Caco-2 (cell line): ENCODE measurements at regions not wholly inside any gene's neighbourhood (a gene's known extent, or its start where the extent isn't known, plus 50 kb on each side); places are given as distances from the start of the nearest gene placed in this dataset.

ENCODE experiments used
- BruUV-seq: library from RNA; stranded (reverse); fragments of 400-500 nt; replicated peaks from 2 replicates; lab custom pipeline; 2021; lab: Mats Ljungman, UMichigan
- CTCF ChIA-PET: fragments of 300-600 bp; sonication (Branson Sonifier 250); formaldehyde crosslinking; loops from one replicate; lab custom pipeline; 2022; ENCODE audit warnings: antibody characterized with exemption; lab: Charles Lee
- POLR2A ChIA-PET: fragments of 300-600 bp; sonication (Branson Sonifier 250); formaldehyde crosslinking; loops from one replicate; lab custom pipeline; 2022; ENCODE audit warnings: antibody characterized with exemption; lab: Charles Lee
- DNase-seq, 2 experiments: peaks; one replicate each; pipeline versions ENCODE4 v3.0.0 to v3.0.0-alpha.2; 2020 to 2022
- H3K27me3 ChIP-seq: replicated peaks from 2 replicates; pipeline ENCODE4 v1.6.0; 2011; ENCODE audit warnings: low read length; ENCODE audit not compliant: control insufficient read depth, insufficient read depth
- H3K36me3 ChIP-seq: 2 replicates; pipeline ENCODE4 v1.5.1; 2011; ENCODE audit warnings: low read length; ENCODE audit not compliant: control insufficient read depth, insufficient read depth
- H3K4me1 ChIP-seq: fragments of 250-450 bp; sonication (Bioruptor Pico); 2 replicates; pipeline ENCODE4 v1.5.1; 2020; ENCODE audit warnings: mild to moderate bottlenecking
- H3K4me3 ChIP-seq: 2 replicates; pipeline ENCODE4 v1.5.1; 2011; ENCODE audit warnings: low read depth, mild to moderate bottlenecking, control low read depth, low read length
- H3K9me3 ChIP-seq: fragments of 250-450 bp; sonication (Bioruptor Pico); 2 replicates; pipeline ENCODE4 v1.5.1; 2020; ENCODE audit warnings: mild to moderate bottlenecking, moderate library complexity
- H3K27ac Mint-ChIP-seq: one replicate; pipeline ENCODE4 v1.8.0; 2022; ENCODE audit warnings: mixed read lengths; ENCODE audit not compliant: unreplicated experiment
- H3K27me3 Mint-ChIP-seq: one replicate; pipeline ENCODE4 v1.8.0; 2022; ENCODE audit warnings: mixed read lengths; ENCODE audit not compliant: insufficient read depth, unreplicated experiment
- H3K36me3 Mint-ChIP-seq: one replicate; pipeline ENCODE4 v1.8.0; 2022; ENCODE audit warnings: mild to moderate bottlenecking, mixed read lengths; ENCODE audit not compliant: insufficient read depth, unreplicated experiment
- H3K4me1 Mint-ChIP-seq: one replicate; pipeline ENCODE4 v1.8.0; 2022; ENCODE audit warnings: low read depth, mixed read lengths; ENCODE audit not compliant: unreplicated experiment
- H3K4me3 Mint-ChIP-seq: one replicate; pipeline ENCODE4 v1.8.0; 2022; ENCODE audit warnings: mild to moderate bottlenecking, moderate library complexity, mixed read lengths; ENCODE audit not compliant: unreplicated experiment
- H3K9me3 Mint-ChIP-seq: one replicate; pipeline ENCODE4 v1.8.0; 2022; ENCODE audit warnings: mixed read lengths; ENCODE audit not compliant: unreplicated experiment
- intact Hi-C: fragments of 100-400 bp; cut with micrococcal nuclease; formaldehyde crosslinking; loops from one replicate; pipeline ENCODE4 v1.10.0; 2022; ENCODE audit not compliant: unreplicated experiment
- TF ChIP-seq, protein P1 (sequence below), 2 experiments: fragments of 200-600 bp in 1 of 2; IDR thresholded peaks; 1 replicate in 1 of 2; 2 replicates in 1 of 2; pipeline versions ENCODE4 v1.5.1 to v1.8.0; 2011 to 2022; ENCODE audit warnings: antibody characterized with exemption in 1 of 2, control low read depth in 1 of 2, inconsistent platforms in 1 of 2, low read depth in 1 of 2, low read length in 1 of 2, mild to moderate bottlenecking in 1 of 2, moderate library complexity in 1 of 2; ENCODE audit not compliant: insufficient read depth in 1 of 2, severe bottlenecking in 1 of 2, unreplicated experiment in 1 of 2

GRCh38 chr19:30802424-30803013 lies 430.3 kb downstream of the ZNF536 start:
- intact Hi-C loops, result no loop called here
- H3K36me3 Mint-ChIP-seq, result no peaks in the 10 kb centered on the region
- H3K27me3 ChIP-seq, result no peaks in the 10 kb centered on the region
- TF ChIP-seq, protein P1, sequence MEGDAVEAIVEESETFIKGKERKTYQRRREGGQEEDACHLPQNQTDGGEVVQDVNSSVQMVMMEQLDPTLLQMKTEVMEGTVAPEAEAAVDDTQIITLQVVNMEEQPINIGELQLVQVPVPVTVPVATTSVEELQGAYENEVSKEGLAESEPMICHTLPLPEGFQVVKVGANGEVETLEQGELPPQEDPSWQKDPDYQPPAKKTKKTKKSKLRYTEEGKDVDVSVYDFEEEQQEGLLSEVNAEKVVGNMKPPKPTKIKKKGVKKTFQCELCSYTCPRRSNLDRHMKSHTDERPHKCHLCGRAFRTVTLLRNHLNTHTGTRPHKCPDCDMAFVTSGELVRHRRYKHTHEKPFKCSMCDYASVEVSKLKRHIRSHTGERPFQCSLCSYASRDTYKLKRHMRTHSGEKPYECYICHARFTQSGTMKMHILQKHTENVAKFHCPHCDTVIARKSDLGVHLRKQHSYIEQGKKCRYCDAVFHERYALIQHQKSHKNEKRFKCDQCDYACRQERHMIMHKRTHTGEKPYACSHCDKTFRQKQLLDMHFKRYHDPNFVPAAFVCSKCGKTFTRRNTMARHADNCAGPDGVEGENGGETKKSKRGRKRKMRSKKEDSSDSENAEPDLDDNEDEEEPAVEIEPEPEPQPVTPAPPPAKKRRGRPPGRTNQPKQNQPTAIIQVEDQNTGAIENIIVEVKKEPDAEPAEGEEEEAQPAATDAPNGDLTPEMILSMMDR (IDR thresholded peaks at IDR 0.05; ENCODE audit: insufficient read depth in 1 of 2, low read depth in 1 of 2, low read length in 1 of 2, severe bottlenecking in 1 of 2, unreplicated experiment in 1 of 2), result no peak
- CTCF ChIA-PET, result interaction anchor here (0.6 kb wide), 1 partner anchor 1193 kb away, joined by 5 read pairs; no protein-coding TSS in a partner anchor
- BruUV-seq, result no TSS peak
- POLR2A ChIA-PET, result no interaction called here
- peaks cover 3% of the 10 kb centered on the region for H3K27me3 Mint-ChIP-seq
- H3K9me3 ChIP-seq, result no peaks in the 10 kb centered on the region
- H3K4me1 ChIP-seq, result no peaks in the 10 kb centered on the region
- H3K4me3 Mint-ChIP-seq, result no peak overlapping the region
- no peak overlapping the region for H3K4me3 ChIP-seq
- no peaks in the 10 kb centered on the region for H3K9me3 Mint-ChIP-seq
- H3K4me1 Mint-ChIP-seq, result no peaks in the 10 kb centered on the region
- no peak overlapping the region for H3K27ac Mint-ChIP-seq
- no peaks in the 10 kb centered on the region for H3K36me3 ChIP-seq
- DNase-seq, result no peak

- peaks cover 3% of the 10 kb centered on the region for H3K27me3 Mint-ChIP-seq
- H3K27ac Mint-ChIP-seq, result no peak overlapping the region
- no peaks in the 10 kb centered on the region for H3K27me3 ChIP-seq
- H3K4me3 ChIP-seq, result no peak overlapping the region
- BruUV-seq, result no TSS peak
- no peaks in the 10 kb centered on the region for H3K36me3 Mint-ChIP-seq
- no peaks in the 10 kb centered on the region for H3K9me3 Mint-ChIP-seq
- ChIA-PET CTCF (no interaction called here), POLR2A (no interaction called here)
- no peaks in the 10 kb centered on the region for H3K4me1 Mint-ChIP-seq
- H3K4me3 Mint-ChIP-seq, result no peak overlapping the region
- TF ChIP-seq, protein P1 (IDR thresholded peaks at IDR 0.05; ENCODE audit: insufficient read depth in 1 of 2, low read depth in 1 of 2, low read length in 1 of 2, severe bottlenecking in 1 of 2, unreplicated experiment in 1 of 2), result peak; percentile 58 to 68
- H3K36me3 ChIP-seq, result no peaks in the 10 kb centered on the region
- peak in 1 of 2 experiments; percentile 56 for DNase-seq
- no peaks in the 10 kb centered on the region for H3K4me1 ChIP-seq
- no peaks in the 10 kb centered on the region for H3K9me3 ChIP-seq
- intact Hi-C loops, result no loop called here
These were observed 427.9 kb downstream of the ZNF536 start for GRCh38 chr19:30799865-30800755.

DNA sequence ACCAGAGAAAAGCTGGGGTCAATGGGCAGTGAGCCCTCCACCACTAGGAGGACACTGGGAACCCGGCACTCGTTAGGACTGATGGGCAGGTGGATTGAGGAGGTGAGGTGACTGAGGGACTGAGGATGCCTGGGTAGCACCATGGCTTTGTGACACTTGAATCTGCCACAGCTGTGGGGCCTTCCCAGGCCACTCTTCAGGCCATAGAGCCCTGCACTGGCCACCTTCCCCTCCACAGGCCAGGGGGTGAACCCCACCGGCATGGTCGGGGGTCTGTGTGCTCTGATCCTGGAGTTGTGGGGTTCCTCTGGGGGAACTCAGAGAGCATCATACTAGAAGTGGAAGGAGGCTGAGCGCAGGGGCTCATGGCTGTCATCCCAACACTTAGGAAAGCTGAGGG lies 423.5 kb downstream of the ZNF536 start:
- DNase-seq, result no peak
- H3K36me3 ChIP-seq, result no peaks in the 10 kb centered on the region
- Mint-ChIP-seq H3K4me3 (no peak overlapping the region), H3K4me1 (no peaks in the 10 kb centered on the region), H3K36me3 (no peaks in the 10 kb centered on the region), H3K27ac (no peak overlapping the region), H3K9me3 (no peaks in the 10 kb centered on the region), H3K27me3 (no peaks in the 10 kb centered on the region)
- no peaks in the 10 kb centered on the region for H3K9me3 ChIP-seq
- ChIA-PET CTCF (no interaction called here), POLR2A (no interaction called here)
- TF ChIP-seq, protein P1 (IDR thresholded peaks at IDR 0.05; ENCODE audit: insufficient read depth in 1 of 2, low read depth in 1 of 2, low read length in 1 of 2, severe bottlenecking in 1 of 2, unreplicated experiment in 1 of 2), result no peak
- no TSS peak for BruUV-seq
- no peak overlapping the region for H3K4me3 ChIP-seq
- intact Hi-C loops, result no loop called here
- H3K27me3 ChIP-seq, result no peaks in the 10 kb centered on the region
- no peaks in the 10 kb centered on the region for H3K4me1 ChIP-seq
